ENCODE measurements at regions not wholly inside any gene's neighbourhood (a gene's known extent, or its start where the extent isn't known, plus 50 kb on each side); places are given as distances from the start of the nearest gene placed in this dataset.

DNA sequence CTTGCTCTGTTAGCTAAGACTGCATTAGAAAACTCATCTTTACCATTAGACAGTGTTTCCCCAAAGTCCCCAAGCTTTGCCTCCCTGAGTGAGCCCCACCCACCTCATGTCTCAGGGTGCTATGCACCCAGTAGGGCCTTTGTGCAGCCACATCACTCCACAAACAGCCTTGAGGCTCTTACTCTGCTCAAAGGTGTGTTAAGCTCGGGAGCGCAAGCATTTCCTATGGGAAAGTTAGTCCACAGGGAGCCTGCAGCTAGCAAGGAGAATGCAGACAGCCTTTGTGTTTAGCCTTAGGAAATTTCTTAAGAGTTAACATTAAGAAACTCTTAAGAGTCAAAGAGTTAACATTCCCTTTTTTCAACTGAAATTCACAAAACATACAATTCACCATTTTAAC, 278.8 kb downstream of the AJAP1 start:
- Mint-ChIP-seq H3K27me3 (ENCODE audit: low read depth) (peaks cover 16% of the 10 kb centered on the region), H3K4me3 (no peak overlapping the region), H3K36me3 (peaks cover 53% of the 10 kb centered on the region), H3K4me1 (no peaks in the 10 kb centered on the region), H3K9me3 (peaks cover 64% of the 10 kb centered on the region), H3K27ac (no peak overlapping the region)
- TF ChIP-seq E2F5 (CRISPR knock-in tag; IDR thresholded peaks at IDR 0.05), result no peak
- TF ChIP-seq PRDM15 (CRISPR knock-in tag; IDR thresholded peaks at IDR 0.05), result no peak
- no peak for TF ChIP-seq MXD4 (CRISPR knock-in tag; IDR thresholded peaks at IDR 0.05; ENCODE audit: borderline replicate concordance)
- TF ChIP-seq JAZF1 (CRISPR knock-in tag; IDR thresholded peaks at IDR 0.05), result no peak
- TF ChIP-seq RORB (CRISPR knock-in tag; IDR thresholded peaks at IDR 0.05), result no peak
- no peak for TF ChIP-seq CTCF (IDR thresholded peaks at IDR 0.05)
- TF ChIP-seq, protein P1, sequence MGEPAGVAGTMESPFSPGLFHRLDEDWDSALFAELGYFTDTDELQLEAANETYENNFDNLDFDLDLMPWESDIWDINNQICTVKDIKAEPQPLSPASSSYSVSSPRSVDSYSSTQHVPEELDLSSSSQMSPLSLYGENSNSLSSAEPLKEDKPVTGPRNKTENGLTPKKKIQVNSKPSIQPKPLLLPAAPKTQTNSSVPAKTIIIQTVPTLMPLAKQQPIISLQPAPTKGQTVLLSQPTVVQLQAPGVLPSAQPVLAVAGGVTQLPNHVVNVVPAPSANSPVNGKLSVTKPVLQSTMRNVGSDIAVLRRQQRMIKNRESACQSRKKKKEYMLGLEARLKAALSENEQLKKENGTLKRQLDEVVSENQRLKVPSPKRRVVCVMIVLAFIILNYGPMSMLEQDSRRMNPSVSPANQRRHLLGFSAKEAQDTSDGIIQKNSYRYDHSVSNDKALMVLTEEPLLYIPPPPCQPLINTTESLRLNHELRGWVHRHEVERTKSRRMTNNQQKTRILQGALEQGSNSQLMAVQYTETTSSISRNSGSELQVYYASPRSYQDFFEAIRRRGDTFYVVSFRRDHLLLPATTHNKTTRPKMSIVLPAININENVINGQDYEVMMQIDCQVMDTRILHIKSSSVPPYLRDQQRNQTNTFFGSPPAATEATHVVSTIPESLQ (CRISPR knock-in tag; IDR thresholded peaks at IDR 0.05), result no peak
- no peak for TF ChIP-seq ZNF263 (CRISPR knock-in tag; IDR thresholded peaks at IDR 0.05; ENCODE audit: low read depth)
- TF ChIP-seq JUN (CRISPR knock-in tag; IDR thresholded peaks at IDR 0.05), result no peak
- TF ChIP-seq SMAD4 (CRISPR knock-in tag; IDR thresholded peaks at IDR 0.05), result no peak
- TF ChIP-seq MAX (CRISPR knock-in tag; IDR thresholded peaks at IDR 0.05), result no peak
- TF ChIP-seq ZNF317 (CRISPR knock-in tag; IDR thresholded peaks at IDR 0.05; ENCODE audit: borderline replicate concordance, low read depth), result no peak
- CTCF ChIA-PET, result no interaction called here
- no peak for DNase-seq (ENCODE audit: low spot score)
- POLR2A ChIA-PET, result no interaction called here
- ATAC-seq, result no peak

- ChIA-PET POLR2A (no interaction called here), CTCF (no interaction called here)
- H3K27ac Mint-ChIP-seq, result no peak overlapping the region
- no peak overlapping the region for H3K4me3 Mint-ChIP-seq
- ATAC-seq (no peak), DNase-seq (ENCODE audit: low spot score) (no peak)
- no peaks in the 10 kb centered on the region for H3K4me1 Mint-ChIP-seq
- H3K36me3 Mint-ChIP-seq, result peaks cover 61% of the 10 kb centered on the region
- H3K27me3 Mint-ChIP-seq (ENCODE audit: low read depth), result peaks cover 16% of the 10 kb centered on the region
- peaks cover 68% of the 10 kb centered on the region for H3K9me3 Mint-ChIP-seq
- TF ChIP-seq IRF2 (CRISPR knock-in tag; IDR thresholded peaks at IDR 0.05; ENCODE audit: borderline replicate concordance, low read depth) (no peak), NR2C2 (CRISPR knock-in tag; IDR thresholded peaks at IDR 0.05) (no peak), CREM (CRISPR knock-in tag; IDR thresholded peaks at IDR 0.05) (no peak), ZMAT4 (CRISPR knock-in tag; IDR thresholded peaks at IDR 0.05) (no peak), TEAD4 (CRISPR knock-in tag; IDR thresholded peaks at IDR 0.05) (no peak), JUN (CRISPR knock-in tag; IDR thresholded peaks at IDR 0.05) (no peak), RORB (CRISPR knock-in tag; IDR thresholded peaks at IDR 0.05) (no peak), SOX15 (CRISPR knock-in tag; IDR thresholded peaks at IDR 0.05) (no peak), SP1 (CRISPR knock-in tag; conservative IDR thresholded peaks at IDR 0.05) (no peak)
- TF ChIP-seq, protein P2, sequence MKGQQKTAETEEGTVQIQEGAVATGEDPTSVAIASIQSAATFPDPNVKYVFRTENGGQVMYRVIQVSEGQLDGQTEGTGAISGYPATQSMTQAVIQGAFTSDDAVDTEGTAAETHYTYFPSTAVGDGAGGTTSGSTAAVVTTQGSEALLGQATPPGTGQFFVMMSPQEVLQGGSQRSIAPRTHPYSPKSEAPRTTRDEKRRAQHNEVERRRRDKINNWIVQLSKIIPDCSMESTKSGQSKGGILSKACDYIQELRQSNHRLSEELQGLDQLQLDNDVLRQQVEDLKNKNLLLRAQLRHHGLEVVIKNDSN (CRISPR knock-in tag; IDR thresholded peaks at IDR 0.05), result no peak
- TF ChIP-seq, protein P3, sequence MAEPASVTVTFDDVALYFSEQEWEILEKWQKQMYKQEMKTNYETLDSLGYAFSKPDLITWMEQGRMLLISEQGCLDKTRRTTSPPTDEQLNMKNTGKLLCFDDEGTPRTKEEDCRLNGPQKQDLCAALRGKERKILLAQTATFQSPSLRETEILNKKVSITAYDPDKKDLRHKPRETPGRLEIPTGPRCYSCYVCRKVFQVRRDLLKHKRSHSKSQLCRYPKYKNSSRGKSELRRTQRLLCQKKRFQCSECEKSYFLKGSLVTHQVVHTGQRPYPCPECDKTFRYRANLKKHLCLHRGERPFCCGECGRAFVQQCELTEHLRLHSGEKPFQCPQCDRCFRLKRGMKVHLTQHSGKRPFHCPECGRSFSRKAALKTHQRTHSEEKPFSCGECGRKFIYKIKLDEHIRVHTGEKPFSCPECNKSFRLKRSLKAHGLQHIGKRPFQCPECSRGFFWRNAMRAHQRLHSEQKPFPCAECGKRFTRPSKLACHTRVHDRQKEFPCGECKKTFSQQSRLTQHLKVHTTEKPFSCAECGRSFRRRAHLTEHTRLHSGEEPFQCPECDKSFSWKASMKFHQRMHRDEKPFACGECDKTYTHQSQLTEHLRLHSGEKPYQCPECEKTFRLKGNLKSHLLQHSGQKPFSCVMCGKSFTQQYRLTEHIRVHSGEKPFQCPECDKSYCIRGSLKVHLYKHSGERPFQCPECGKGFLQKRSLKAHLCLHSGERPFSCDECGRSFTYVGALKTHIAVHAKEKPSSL (CRISPR knock-in tag; conservative IDR thresholded peaks at IDR 0.05), result no peak
- TF ChIP-seq, protein P1 (CRISPR knock-in tag; IDR thresholded peaks at IDR 0.05), result no peak
These were observed 278.1 kb downstream of the AJAP1 start for GRCh38 chr1:4932311-4933030.

Measured in WTC11 (cell line).